Lung microvascular endothelial cell (primary cell): ENCODE measurements at regions not wholly inside any gene's neighbourhood (a gene's known extent, or its start where the extent isn't known, plus 50 kb on each side); places are given as distances from the start of the nearest gene placed in this dataset.
"Not testable (repeated sequence)": the region's sequence is repeated elsewhere in the genome, so short reads cannot be mapped to it uniquely, and the experiment has no call there.

Source experiments
- DNase-seq, 2 donors: peaks; one replicate each; pipeline versions ENCODE4 v3.0.0 to v3.0.0-alpha.2; 2010; ENCODE audit warnings: low read depth in 2 of 2

GRCh38 chr10:124151466-124152095, 58.2 kb upstream of the CHST15 start:
- DNase-seq, result no peak

- no peak for DNase-seq
Observed at GRCh38 chr10:124150807-124151417, 57.5 kb upstream of the CHST15 start.

- DNase-seq, result no peak
Observed at GRCh38 chr10:124150189-124150806, 56.9 kb upstream of the CHST15 start.

GRCh38 chr10:124149189-124150042, 56.0 kb upstream of the CHST15 start:
- no peak for DNase-seq

GRCh38 chr10:124148509-124149188, 55.3 kb upstream of the CHST15 start:
- DNase-seq, result not testable (repeated sequence)

GRCh38 chr10:124146483-124146882, 53.1 kb upstream of the CHST15 start:
- DNase-seq, result no peak

GRCh38 chr10:124145109-124145870, 51.9 kb upstream of the CHST15 start:
- DNase-seq, result peak in 1 of 2 donors; percentile 80

GRCh38 chr10:124144536-124144935, 51.1 kb upstream of the CHST15 start:
- no peak for DNase-seq

- no peak for DNase-seq
Observed at GRCh38 chr10:124143721-124144120, 50.3 kb upstream of the CHST15 start.
